ENCODE measurements at regions not wholly inside any gene's neighbourhood (a gene's known extent, or its start where the extent isn't known, plus 50 kb on each side); places are given as distances from the start of the nearest gene placed in this dataset.
A peak's percentile ranks its signal among the peaks of the same experiment; 100 is the strongest.

- H3K27me3 ChIP-seq (replicated peaks; ENCODE audit: insufficient read depth, low read length): no peaks in the 10 kb centered on the region
- H3K9ac ChIP-seq (ENCODE audit: low read length): no peak overlapping the region
- H3K36me3 ChIP-seq (replicated peaks; ENCODE audit: insufficient read depth, low read length): no peaks in the 10 kb centered on the region
- no peaks in the 10 kb centered on the region for H3F3A ChIP-seq (ENCODE audit: insufficient read depth, low read length)
- no peak overlapping the region for H3K27ac ChIP-seq (ENCODE audit: low read length)
- H3K79me2 ChIP-seq (ENCODE audit: low read length): no peaks in the 10 kb centered on the region
- H2AFZ ChIP-seq (ENCODE audit: low read length): no peak overlapping the region
- no peak overlapping the region for H3K4me3 ChIP-seq (ENCODE audit: low read length)
- H3K4me1 ChIP-seq (ENCODE audit: low read length): no peaks in the 10 kb centered on the region
- no peak overlapping the region for H3K4me2 ChIP-seq (ENCODE audit: low read depth, low read length)
- H3K9me2 ChIP-seq (replicated peaks; ENCODE audit: insufficient read depth, low read length): no peaks in the 10 kb centered on the region
- no peaks in the 10 kb centered on the region for H4K20me1 ChIP-seq (ENCODE audit: insufficient read depth, low read length)
- DNase-seq: no peak
- TF ChIP-seq EZH2phosphoT487 (IDR thresholded peaks at IDR 0.05; ENCODE audit: low read length) (no peak), EZH2 (optimal IDR thresholded peaks at IDR 0.05; ENCODE audit: low read depth, low read length) (no peak), CTCF (IDR thresholded peaks at IDR 0.05; ENCODE audit: low read length) (no peak)
- H3K9me3 ChIP-seq (replicated peaks; ENCODE audit: insufficient read depth, low read length): no peaks in the 10 kb centered on the region
Observed at GRCh38 chr3:165389064-165389463, 192.9 kb upstream of the SLITRK3 start.

GRCh38 chr3:165383381-165383780 is 187.2 kb upstream of the SLITRK3 start:
- Histone ChIP-seq H3K27me3 (replicated peaks; ENCODE audit: insufficient read depth, low read length) (no peaks in the 10 kb centered on the region), H2AFZ (ENCODE audit: low read length) (no peak overlapping the region), H3K4me2 (ENCODE audit: low read depth, low read length) (no peak overlapping the region)

GRCh38 chr3:165382672-165383071 is 186.5 kb upstream of the SLITRK3 start:
- Histone ChIP-seq H3K9ac (ENCODE audit: low read length) (no peak overlapping the region), H3K4me2 (ENCODE audit: low read depth, low read length) (peak overlapping the region; percentile 42), H3K36me3 (replicated peaks; ENCODE audit: insufficient read depth, low read length) (no peaks in the 10 kb centered on the region), H3K27ac (ENCODE audit: low read length) (peak overlapping the region; percentile 1; the same call in 1 of the 2 replicates), H3K79me2 (ENCODE audit: low read length) (no peaks in the 10 kb centered on the region), H3K4me1 (ENCODE audit: low read length) (peaks cover 7% of the 10 kb centered on the region), H2AFZ (ENCODE audit: low read length) (0 out of 2 replicates have a peak overlapping the region, but pooled peaks have one; percentile 7), H3K9me3 (replicated peaks; ENCODE audit: insufficient read depth, low read length) (no peaks in the 10 kb centered on the region), H3K27me3 (replicated peaks; ENCODE audit: insufficient read depth, low read length) (no peaks in the 10 kb centered on the region), H4K20me1 (ENCODE audit: insufficient read depth, low read length) (no peaks in the 10 kb centered on the region), H3K4me3 (ENCODE audit: low read length) (no peak overlapping the region), H3F3A (ENCODE audit: insufficient read depth, low read length) (no peaks in the 10 kb centered on the region), H3K9me2 (replicated peaks; ENCODE audit: insufficient read depth, low read length) (no peaks in the 10 kb centered on the region)
- peak; percentile 93 for DNase-seq
- TF ChIP-seq EZH2 (optimal IDR thresholded peaks at IDR 0.05; ENCODE audit: low read depth, low read length): no peak
- TF ChIP-seq CTCF (IDR thresholded peaks at IDR 0.05; ENCODE audit: low read length): no peak
- TF ChIP-seq EZH2phosphoT487 (IDR thresholded peaks at IDR 0.05; ENCODE audit: low read length): no peak

More at GRCh38 chr3:165383381-165383780, 187.2 kb upstream of the SLITRK3 start:
- no peak for DNase-seq
- Histone ChIP-seq H3K4me1 (ENCODE audit: low read length) (peaks cover 7% of the 10 kb centered on the region), H3K36me3 (replicated peaks; ENCODE audit: insufficient read depth, low read length) (no peaks in the 10 kb centered on the region), H3K9me3 (replicated peaks; ENCODE audit: insufficient read depth, low read length) (no peaks in the 10 kb centered on the region), H3F3A (ENCODE audit: insufficient read depth, low read length) (no peaks in the 10 kb centered on the region), H3K9me2 (replicated peaks; ENCODE audit: insufficient read depth, low read length) (no peaks in the 10 kb centered on the region), H3K27ac (ENCODE audit: low read length) (no peak overlapping the region), H3K9ac (ENCODE audit: low read length) (no peak overlapping the region), H3K4me3 (ENCODE audit: low read length) (no peak overlapping the region), H3K79me2 (ENCODE audit: low read length) (no peaks in the 10 kb centered on the region), H4K20me1 (ENCODE audit: insufficient read depth, low read length) (no peaks in the 10 kb centered on the region)
- TF ChIP-seq EZH2phosphoT487 (IDR thresholded peaks at IDR 0.05; ENCODE audit: low read length) (no peak), EZH2 (optimal IDR thresholded peaks at IDR 0.05; ENCODE audit: low read depth, low read length) (no peak)

GRCh38 chr3:165378761-165379160 is 182.6 kb upstream of the SLITRK3 start:
- no peak for TF ChIP-seq EZH2 (optimal IDR thresholded peaks at IDR 0.05; ENCODE audit: low read depth, low read length)
- no peak for TF ChIP-seq EZH2phosphoT487 (IDR thresholded peaks at IDR 0.05; ENCODE audit: low read length)
- TF ChIP-seq CTCF (IDR thresholded peaks at IDR 0.05; ENCODE audit: low read length): no peak
- no peaks in the 10 kb centered on the region for H3K9me2 ChIP-seq (replicated peaks; ENCODE audit: insufficient read depth, low read length)

More at GRCh38 chr3:165378761-165379160, 182.6 kb upstream of the SLITRK3 start:
- H3F3A ChIP-seq (ENCODE audit: insufficient read depth, low read length): no peaks in the 10 kb centered on the region
- H3K9me3 ChIP-seq (replicated peaks; ENCODE audit: insufficient read depth, low read length): no peaks in the 10 kb centered on the region
- no peak for DNase-seq
- H3K27ac ChIP-seq (ENCODE audit: low read length): no peak overlapping the region
- H4K20me1 ChIP-seq (ENCODE audit: insufficient read depth, low read length): no peaks in the 10 kb centered on the region
- H3K9ac ChIP-seq (ENCODE audit: low read length): no peak overlapping the region
- no peaks in the 10 kb centered on the region for H3K36me3 ChIP-seq (replicated peaks; ENCODE audit: insufficient read depth, low read length)
- no peak overlapping the region for H3K4me3 ChIP-seq (ENCODE audit: low read length)
- H3K79me2 ChIP-seq (ENCODE audit: low read length): no peaks in the 10 kb centered on the region
- no peak overlapping the region for H2AFZ ChIP-seq (ENCODE audit: low read length)
- H3K4me1 ChIP-seq (ENCODE audit: low read length): peaks cover 7% of the 10 kb centered on the region
- no peak overlapping the region for H3K4me2 ChIP-seq (ENCODE audit: low read depth, low read length)
- no peaks in the 10 kb centered on the region for H3K27me3 ChIP-seq (replicated peaks; ENCODE audit: insufficient read depth, low read length)

Data from MM.1S (cell line).